Hypothalamus (tissue), 51 donors: ENCODE measurements at regions not wholly inside any gene's neighbourhood (a gene's known extent, or its start where the extent isn't known, plus 50 kb on each side); places are given as distances from the start of the nearest gene placed in this dataset.

Experiments
- DNase-seq, 51 donors: peaks; one replicate each; lab custom pipeline; 2025; lab: John Stamatoyannopoulos, UW

DNA sequence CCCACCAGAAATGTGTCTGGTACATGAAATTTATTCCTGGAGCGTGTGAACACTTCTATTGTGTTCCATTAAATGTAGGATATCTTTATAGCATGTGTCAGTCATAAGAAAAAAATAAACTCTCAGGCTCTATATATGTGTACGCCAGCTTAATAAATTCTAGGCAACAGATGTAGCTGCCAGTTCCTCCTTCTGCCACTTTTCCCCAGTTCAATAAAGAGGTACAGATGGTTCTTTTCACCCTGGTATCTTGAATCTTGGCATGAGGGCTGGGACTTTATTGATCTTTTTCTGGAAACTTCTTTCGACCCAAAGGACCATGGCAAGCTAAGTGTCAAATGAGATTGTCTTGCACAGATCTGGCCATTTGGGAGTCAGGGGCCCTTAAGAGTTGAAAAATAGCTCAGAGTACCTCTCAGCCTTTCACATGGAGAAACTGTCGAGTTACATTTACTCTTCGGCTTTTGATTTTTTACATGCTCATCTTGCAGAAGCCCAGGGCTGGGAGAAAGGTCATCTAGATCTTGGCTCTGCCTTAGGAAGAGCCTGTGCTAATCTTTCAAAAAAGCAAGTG is 240.9 kb downstream of the DOK5 start:
- DNase-seq, result no peak

DNA sequence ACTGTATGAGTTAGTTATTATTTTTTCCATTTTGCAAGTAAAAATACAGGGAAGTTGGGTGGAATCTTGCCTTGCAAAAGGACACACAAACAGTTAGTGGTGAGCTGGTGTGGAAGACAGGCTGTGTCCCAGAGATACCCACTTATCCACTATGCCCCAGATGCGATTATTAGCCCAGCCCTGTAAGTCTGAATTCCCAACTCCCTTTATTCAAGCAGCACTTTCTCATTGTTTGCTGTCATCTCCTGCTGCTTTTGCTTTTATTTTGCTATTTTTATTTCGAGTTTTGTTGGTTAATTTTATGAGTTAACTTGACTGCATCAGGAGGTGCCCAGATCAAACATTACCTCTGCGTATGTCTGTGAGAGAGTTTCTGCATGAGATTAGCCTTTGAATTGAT is 239.4 kb downstream of the DOK5 start:
- no peak for DNase-seq

DNA sequence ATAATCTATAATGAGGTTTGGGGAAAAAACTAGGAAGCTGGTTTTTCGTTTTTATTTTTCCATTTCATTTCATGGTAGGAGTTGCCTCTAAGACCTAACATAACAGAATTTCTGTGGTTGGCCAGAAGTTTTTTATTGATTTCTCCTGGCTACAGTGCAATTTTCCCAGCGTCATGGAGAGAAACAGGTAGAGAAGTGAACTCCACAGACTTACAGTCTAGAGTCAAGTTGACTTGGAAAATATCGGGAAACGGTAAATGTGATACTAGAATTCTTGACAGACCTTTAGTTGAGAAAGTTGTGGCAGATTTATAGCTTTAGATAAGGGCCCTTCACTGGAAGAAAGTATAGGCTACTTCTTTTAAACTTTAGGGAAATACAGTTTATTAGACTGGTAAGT is 238.3 kb downstream of the DOK5 start:
- no peak for DNase-seq

DNA sequence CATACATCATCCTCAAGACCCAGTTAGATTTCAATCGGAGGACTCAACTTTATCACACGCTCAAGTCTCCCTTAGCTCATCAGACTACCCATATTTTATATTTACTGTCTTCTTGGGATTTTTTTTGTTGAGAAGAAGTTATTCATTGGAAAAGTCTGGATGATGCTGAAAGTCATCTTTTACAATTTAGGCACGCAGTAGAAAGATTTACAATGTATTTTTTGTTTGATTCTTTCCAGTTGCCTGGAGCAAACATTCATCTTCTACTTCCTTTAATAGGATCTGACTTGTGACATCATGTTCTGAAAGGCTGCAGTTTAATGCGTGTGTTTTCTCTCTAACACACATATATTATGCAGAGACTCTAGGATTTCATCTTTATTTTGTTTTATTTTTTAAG is 235.7 kb downstream of the DOK5 start:
- DNase-seq, result no peak

DNA sequence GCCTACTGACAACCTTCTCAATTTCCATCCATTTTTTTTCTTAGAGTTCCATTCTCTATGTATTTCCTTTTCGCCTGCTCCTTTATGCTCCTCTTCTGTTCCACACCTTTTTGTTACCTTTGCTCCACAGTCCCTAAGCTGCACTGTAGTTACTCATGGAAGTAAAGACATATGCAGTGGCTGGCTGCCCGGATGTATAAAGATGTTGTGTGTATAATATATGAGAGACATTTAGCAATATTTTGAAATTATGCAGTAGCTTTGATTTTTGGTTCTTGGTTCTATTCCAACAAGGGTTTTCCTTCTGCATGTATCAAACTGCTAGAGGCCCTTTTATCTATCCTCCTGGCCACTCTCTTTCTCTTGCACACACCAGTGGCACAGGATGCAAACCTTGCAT is 234.9 kb downstream of the DOK5 start:
- no peak for DNase-seq

DNA sequence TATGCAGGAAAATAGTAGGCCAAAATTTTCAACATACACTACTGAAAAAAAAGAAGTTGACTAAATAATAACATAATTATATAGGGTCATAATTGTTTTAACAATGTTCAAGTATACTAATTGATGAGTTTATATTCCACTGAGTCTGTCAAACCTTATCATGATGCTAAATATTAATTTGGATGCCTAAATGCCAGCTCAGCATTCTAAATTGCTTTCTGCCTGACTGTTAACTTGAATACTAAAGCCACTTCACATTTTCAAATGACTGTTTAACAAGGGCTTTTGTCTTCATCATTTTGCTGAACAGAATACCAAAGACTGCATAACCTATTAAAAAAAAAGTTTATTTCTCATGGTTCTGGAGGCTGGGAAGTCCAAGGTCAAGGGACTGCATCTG is 232.8 kb downstream of the DOK5 start:
- no peak for DNase-seq

GRCh38 chr20:54707801-54708200 is 232.4 kb downstream of the DOK5 start:
- no peak for DNase-seq

- no peak for DNase-seq
Observed at GRCh38 chr20:54706581-54706980, 231.2 kb downstream of the DOK5 start.

DNA sequence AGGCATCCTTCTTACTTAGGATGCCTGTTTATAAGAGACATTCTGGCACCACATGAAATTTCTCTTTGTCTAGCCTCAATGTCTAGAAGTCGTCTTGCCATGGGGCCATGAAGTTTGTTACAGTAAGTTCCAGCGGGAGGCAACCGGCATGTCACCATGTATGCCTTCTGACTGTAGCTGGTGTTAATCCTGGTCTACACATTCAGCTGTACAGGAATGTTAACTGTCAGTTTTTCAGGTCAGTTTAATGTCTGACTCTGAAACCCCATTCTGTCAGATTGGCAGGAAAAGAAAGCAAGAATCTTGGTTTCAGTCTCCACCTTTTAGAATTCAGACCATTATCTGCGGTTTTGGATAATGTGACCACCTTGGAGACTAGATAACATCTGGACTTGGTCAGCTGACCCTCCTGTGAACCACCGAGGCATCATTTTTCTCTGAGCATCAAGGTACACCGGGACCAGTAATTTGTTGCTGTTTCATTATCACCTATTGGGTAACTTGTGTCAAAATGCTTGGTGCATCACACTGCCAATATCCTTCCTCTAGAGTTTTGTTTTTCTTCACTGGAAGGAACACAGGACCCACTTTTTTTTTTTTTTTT is 228.7 kb downstream of the DOK5 start:
- DNase-seq, result no peak
